ENCODE measurements at regions not wholly inside any gene's neighbourhood (a gene's known extent, or its start where the extent isn't known, plus 50 kb on each side); places are given as distances from the start of the nearest gene placed in this dataset.

DNA sequence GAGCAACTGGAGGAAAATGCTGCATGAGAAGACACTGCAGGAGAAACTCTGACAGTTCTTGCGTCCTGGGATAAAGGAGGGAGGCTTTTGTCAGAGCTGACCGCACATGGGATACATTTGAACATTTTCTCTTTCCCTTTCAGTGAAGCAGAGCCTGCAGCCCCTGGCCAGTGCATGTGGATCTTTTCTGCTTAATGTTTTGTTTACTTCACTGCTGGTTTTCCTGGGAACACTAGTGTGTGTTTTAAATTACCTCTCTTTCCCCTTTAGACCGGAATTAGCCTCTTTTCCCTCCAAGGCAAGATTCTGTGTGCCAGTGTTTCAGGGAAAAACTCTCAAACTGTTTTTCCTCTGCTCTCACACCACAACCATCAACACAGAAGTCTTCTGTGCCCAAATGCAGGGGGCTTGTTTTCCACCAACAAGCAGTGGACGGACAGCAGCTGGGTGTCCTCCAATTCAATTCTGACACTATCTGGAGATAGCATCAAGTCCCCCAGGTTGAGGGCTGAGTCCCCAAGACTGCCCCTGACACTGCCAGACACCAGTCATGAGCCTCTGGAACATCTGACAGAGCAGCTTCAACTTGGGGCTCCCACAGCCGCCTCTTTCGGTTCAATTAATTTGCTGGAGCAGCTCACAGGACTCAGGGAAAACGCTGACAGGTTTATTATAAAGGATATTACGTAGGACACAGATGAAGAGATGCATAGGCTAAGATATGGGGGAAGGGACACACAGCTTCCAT, 136.2 kb downstream of the RHOU start:
- no peak for TF ChIP-seq GABPA (IDR thresholded peaks at IDR 0.05 in 1 of 2, conservative IDR thresholded peaks at IDR 0.05 in 1 of 2)
- Histone ChIP-seq H3K36me3 (ENCODE audit: control insufficient read depth in 4 of 4, insufficient read depth in 3 of 4, low read depth in 1 of 4, low read length in 3 of 4) (no peaks in the 10 kb centered on the region), H3K27me3 (ENCODE audit: control insufficient read depth in 4 of 4, insufficient read depth in 4 of 4, low read length in 3 of 4) (no peaks in the 10 kb centered on the region), H3K4me1 (ENCODE audit: control insufficient read depth in 4 of 4, insufficient read depth in 4 of 4, low read length in 3 of 4) (peaks cover 0 to 4% (median 1%) of the 10 kb centered on the region in 4 donors), H3K4me3 (ENCODE audit: low read depth in 1 of 3, low read length in 3 of 3) (no peak overlapping the region), H3K9me3 (ENCODE audit: control insufficient read depth in 4 of 4, low read length in 3 of 4) (no peaks in the 10 kb centered on the region), H3K9ac (ENCODE audit: low read depth in 1 of 2, low read length in 2 of 2) (no peak overlapping the region), H3K27ac (ENCODE audit: low read depth in 1 of 2, low read length in 2 of 2) (no peak overlapping the region)
- 79% methylated on average over 8 of the region's 8 CpGs for WGBS
- no peak for DNase-seq (ENCODE audit: low spot score)

GRCh38 chr1:228872080-228872479, 136.8 kb downstream of the RHOU start:
- no peak for DNase-seq (ENCODE audit: low spot score)
- H3K27me3 ChIP-seq (ENCODE audit: control insufficient read depth in 4 of 4, insufficient read depth in 4 of 4, low read length in 3 of 4) = no peaks in the 10 kb centered on the region
- H3K4me3 ChIP-seq (ENCODE audit: low read depth in 1 of 3, low read length in 3 of 3) = no peak overlapping the region
- H3K9ac ChIP-seq (ENCODE audit: low read depth in 1 of 2, low read length in 2 of 2) = no peak overlapping the region
- no peaks in the 10 kb centered on the region for H3K9me3 ChIP-seq (ENCODE audit: control insufficient read depth in 4 of 4, low read length in 3 of 4)
- no peak overlapping the region for H3K27ac ChIP-seq (ENCODE audit: low read depth in 1 of 2, low read length in 2 of 2)
- no peak for TF ChIP-seq EGR1 (IDR thresholded peaks at IDR 0.05; ENCODE audit: low read depth in 2 of 2)
- TF ChIP-seq GABPA (IDR thresholded peaks at IDR 0.05 in 1 of 2, conservative IDR thresholded peaks at IDR 0.05 in 1 of 2) = no peak
- no peak for TF ChIP-seq TAF1 (conservative IDR thresholded peaks at IDR 0.05)
- TF ChIP-seq FOXA2 (IDR thresholded peaks at IDR 0.05) = no peak
- TF ChIP-seq, protein P1, sequence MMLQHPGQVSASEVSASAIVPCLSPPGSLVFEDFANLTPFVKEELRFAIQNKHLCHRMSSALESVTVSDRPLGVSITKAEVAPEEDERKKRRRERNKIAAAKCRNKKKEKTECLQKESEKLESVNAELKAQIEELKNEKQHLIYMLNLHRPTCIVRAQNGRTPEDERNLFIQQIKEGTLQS (IDR thresholded peaks at IDR 0.05) = no peak
- TF ChIP-seq JUND (IDR thresholded peaks at IDR 0.05) = no peak
- TF ChIP-seq RAD21 (IDR thresholded peaks at IDR 0.05) = no peak
- no peak for TF ChIP-seq YY1 (IDR thresholded peaks at IDR 0.05)
- no peak for TF ChIP-seq FOXA1 (IDR thresholded peaks at IDR 0.05)
- TF ChIP-seq SP1 (IDR thresholded peaks at IDR 0.05) = no peak
- TF ChIP-seq HNF4G (IDR thresholded peaks at IDR 0.05) = no peak
- no peak for TF ChIP-seq NR2F2 (IDR thresholded peaks at IDR 0.05)
- no peak for TF ChIP-seq MAX (IDR thresholded peaks at IDR 0.05)
- TF ChIP-seq HNF4A (conservative IDR thresholded peaks at IDR 0.05) = no peak
- TF ChIP-seq, protein P2, sequence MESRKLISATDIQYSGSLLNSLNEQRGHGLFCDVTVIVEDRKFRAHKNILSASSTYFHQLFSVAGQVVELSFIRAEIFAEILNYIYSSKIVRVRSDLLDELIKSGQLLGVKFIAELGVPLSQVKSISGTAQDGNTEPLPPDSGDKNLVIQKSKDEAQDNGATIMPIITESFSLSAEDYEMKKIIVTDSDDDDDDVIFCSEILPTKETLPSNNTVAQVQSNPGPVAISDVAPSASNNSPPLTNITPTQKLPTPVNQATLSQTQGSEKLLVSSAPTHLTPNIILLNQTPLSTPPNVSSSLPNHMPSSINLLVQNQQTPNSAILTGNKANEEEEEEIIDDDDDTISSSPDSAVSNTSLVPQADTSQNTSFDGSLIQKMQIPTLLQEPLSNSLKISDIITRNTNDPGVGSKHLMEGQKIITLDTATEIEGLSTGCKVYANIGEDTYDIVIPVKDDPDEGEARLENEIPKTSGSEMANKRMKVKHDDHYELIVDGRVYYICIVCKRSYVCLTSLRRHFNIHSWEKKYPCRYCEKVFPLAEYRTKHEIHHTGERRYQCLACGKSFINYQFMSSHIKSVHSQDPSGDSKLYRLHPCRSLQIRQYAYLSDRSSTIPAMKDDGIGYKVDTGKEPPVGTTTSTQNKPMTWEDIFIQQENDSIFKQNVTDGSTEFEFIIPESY (IDR thresholded peaks at IDR 0.05) = no peak
- WGBS = 83% methylated on average over 7 of the region's 7 CpGs
- H3K4me1 ChIP-seq (ENCODE audit: control insufficient read depth in 4 of 4, insufficient read depth in 4 of 4, low read length in 3 of 4) = no peaks in the 10 kb centered on the region
- no peaks in the 10 kb centered on the region for H3K36me3 ChIP-seq (ENCODE audit: control insufficient read depth in 4 of 4, insufficient read depth in 3 of 4, low read depth in 1 of 4, low read length in 3 of 4)

- Histone ChIP-seq H3K4me3 (ENCODE audit: low read depth in 1 of 3, low read length in 3 of 3) (no peak overlapping the region), H3K36me3 (ENCODE audit: control insufficient read depth in 4 of 4, insufficient read depth in 3 of 4, low read depth in 1 of 4, low read length in 3 of 4) (no peaks in the 10 kb centered on the region)
- 92% methylated on average over 3 of the region's 3 CpGs for WGBS
Observed at GRCh38 chr1:228873709-228874108, 138.4 kb downstream of the RHOU start.

More at GRCh38 chr1:228873709-228874108, 138.4 kb downstream of the RHOU start:
- Histone ChIP-seq H3K9me3 (ENCODE audit: control insufficient read depth in 4 of 4, low read length in 3 of 4) (no peaks in the 10 kb centered on the region), H3K9ac (ENCODE audit: low read depth in 1 of 2, low read length in 2 of 2) (no peak overlapping the region), H3K27me3 (ENCODE audit: control insufficient read depth in 4 of 4, insufficient read depth in 4 of 4, low read length in 3 of 4) (no peaks in the 10 kb centered on the region), H3K4me1 (ENCODE audit: control insufficient read depth in 4 of 4, insufficient read depth in 4 of 4, low read length in 3 of 4) (no peaks in the 10 kb centered on the region), H3K27ac (ENCODE audit: low read depth in 1 of 2, low read length in 2 of 2) (no peak overlapping the region)
- TF ChIP-seq RAD21 (IDR thresholded peaks at IDR 0.05) (peak; percentile 17 to 46), MAX (IDR thresholded peaks at IDR 0.05) (no peak)
- no peak for DNase-seq (ENCODE audit: low spot score)

All from liver (tissue), 7 donors.